Activated CD8-positive, alpha-beta T cell treated with anti-CD3 and anti-CD28 coated beads, Interleukin-2, amount 10 ng/mL, durations not matched to agents 7 days and 5 days (primary cell): ENCODE measurements at regions not wholly inside any gene's neighbourhood (a gene's known extent, or its start where the extent isn't known, plus 50 kb on each side); places are given as distances from the start of the nearest gene placed in this dataset.

Source experiments
- ATAC-seq: fragments of 150-1000 bp; cut with Tn5 transposase; one replicate; pipeline ENCODE4 v1.10.0; 2021; ENCODE audit warnings: moderate library complexity
- CTCF ChIA-PET: fragments of 350-600 bp; sonication (Branson Sonifier 250); formaldehyde crosslinking; loops from one replicate; lab custom pipeline; 2021; ENCODE audit warnings: antibody characterized with exemption; lab: Charles Lee
- POLR2A ChIA-PET: fragments of 350-600 bp; sonication (Branson Sonifier 250); formaldehyde crosslinking; loops from one replicate; lab custom pipeline; 2021; ENCODE audit warnings: antibody characterized with exemption; lab: Charles Lee
- DNase-seq: peaks from one replicate; pipeline ENCODE4 v3.0.0-alpha.2; 2020
- H3K27ac Mint-ChIP-seq: one replicate; pipeline ENCODE4 v1.8.0; 2021; ENCODE audit warnings: mild to moderate bottlenecking, mixed read lengths
- H3K27me3 Mint-ChIP-seq: one replicate; pipeline ENCODE4 v1.8.0; 2021; ENCODE audit warnings: low read depth, mixed read lengths
- H3K36me3 Mint-ChIP-seq: one replicate; pipeline ENCODE4 v1.8.0; 2021; ENCODE audit warnings: low read depth, mixed read lengths
- H3K4me1 Mint-ChIP-seq: one replicate; pipeline ENCODE4 v1.8.0; 2021; ENCODE audit warnings: low read depth, mixed read lengths
- H3K4me3 Mint-ChIP-seq: one replicate; pipeline ENCODE4 v1.8.0; 2021; ENCODE audit warnings: mild to moderate bottlenecking, mixed read lengths
- H3K9me3 Mint-ChIP-seq: one replicate; pipeline ENCODE4 v1.8.0; 2022; ENCODE audit warnings: mixed read lengths; ENCODE audit not compliant: insufficient read depth

DNA sequence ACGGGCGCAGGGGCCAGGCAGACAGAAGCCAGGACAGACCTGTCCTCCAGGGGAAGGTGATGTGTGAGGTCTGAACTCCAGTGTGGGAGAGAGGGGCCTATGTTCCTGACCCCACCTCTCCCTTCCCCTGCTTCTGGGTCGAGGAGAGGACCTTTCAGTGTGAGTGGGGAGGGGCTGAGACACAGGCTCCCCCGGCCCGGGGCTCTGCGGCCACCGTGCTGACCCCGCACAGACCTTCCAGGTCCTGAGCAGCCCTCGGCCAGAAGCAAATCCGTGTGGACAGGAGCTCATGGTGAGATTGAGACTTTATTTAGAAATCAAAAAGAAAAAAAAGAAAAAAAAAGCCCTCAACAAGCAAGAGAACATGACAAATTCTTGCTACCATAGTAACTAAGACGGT lies 680.5 kb downstream of the BRD1 start:
- Mint-ChIP-seq H3K4me3 (no peak overlapping the region), H3K27me3 (no peaks in the 10 kb centered on the region), H3K9me3 (no peaks in the 10 kb centered on the region), H3K4me1 (no peaks in the 10 kb centered on the region), H3K36me3 (no peaks in the 10 kb centered on the region), H3K27ac (no peak overlapping the region)
- POLR2A ChIA-PET = interaction anchor here (0.6 kb wide), 1 partner anchor 270 kb away, joined by 3 read pairs; no protein-coding TSS in a partner anchor
- DNase-seq (no peak), ATAC-seq (no peak)
- CTCF ChIA-PET = no interaction called here

DNA sequence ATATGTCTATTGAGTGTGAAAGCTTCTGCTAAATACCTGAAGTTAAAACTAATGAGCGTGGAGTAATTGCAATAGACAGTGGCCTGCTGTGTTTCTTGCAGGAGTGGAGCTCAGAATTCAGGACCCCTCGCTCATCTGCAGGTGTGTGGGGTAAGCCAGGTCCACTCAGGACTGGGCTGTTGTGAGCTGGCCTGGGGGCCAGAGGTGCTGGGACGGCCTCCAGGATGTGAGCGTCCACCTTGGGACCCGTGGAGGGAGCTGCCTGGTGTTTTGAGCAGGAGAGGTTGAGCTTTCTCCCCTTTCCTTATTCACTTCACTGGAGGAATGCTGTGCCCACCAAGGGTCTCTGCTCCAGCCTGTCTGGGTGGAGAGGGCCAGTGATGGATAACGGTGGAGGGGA lies 681.2 kb downstream of the BRD1 start:
- H3K4me3 Mint-ChIP-seq = no peak overlapping the region
- H3K9me3 Mint-ChIP-seq = no peaks in the 10 kb centered on the region
- no peaks in the 10 kb centered on the region for H3K4me1 Mint-ChIP-seq
- CTCF ChIA-PET = no interaction called here
- POLR2A ChIA-PET = no interaction called here
- no peak for ATAC-seq
- no peak for DNase-seq
- no peak overlapping the region for H3K27ac Mint-ChIP-seq
- no peaks in the 10 kb centered on the region for H3K36me3 Mint-ChIP-seq
- no peaks in the 10 kb centered on the region for H3K27me3 Mint-ChIP-seq

DNA sequence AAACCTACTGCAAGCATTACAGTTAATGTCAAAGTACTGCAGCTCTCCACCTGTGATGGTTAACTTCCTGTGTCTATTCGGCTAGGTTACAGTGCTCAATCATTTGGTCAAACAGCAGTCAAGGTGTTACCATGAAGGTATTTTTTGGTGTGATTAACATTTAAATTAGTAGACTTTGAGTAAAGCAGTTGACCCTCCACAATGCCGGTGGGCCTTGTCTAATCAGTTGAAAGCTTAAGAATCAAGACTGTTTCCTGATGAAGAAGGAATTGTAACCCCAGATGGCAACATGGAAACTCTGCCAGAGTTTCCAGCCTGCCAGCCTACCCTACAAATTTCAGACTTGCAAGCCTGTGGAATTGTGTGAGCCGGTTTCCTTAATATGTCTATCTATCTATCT lies 683.9 kb downstream of the BRD1 start:
- ChIA-PET POLR2A (no interaction called here), CTCF (no interaction called here)
- DNase-seq (no peak), ATAC-seq (no peak)
- no peaks in the 10 kb centered on the region for H3K4me1 Mint-ChIP-seq
- H3K36me3 Mint-ChIP-seq = no peaks in the 10 kb centered on the region
- H3K27ac Mint-ChIP-seq = no peak overlapping the region
- H3K4me3 Mint-ChIP-seq = no peak overlapping the region
- H3K27me3 Mint-ChIP-seq = no peaks in the 10 kb centered on the region
- no peaks in the 10 kb centered on the region for H3K9me3 Mint-ChIP-seq

DNA sequence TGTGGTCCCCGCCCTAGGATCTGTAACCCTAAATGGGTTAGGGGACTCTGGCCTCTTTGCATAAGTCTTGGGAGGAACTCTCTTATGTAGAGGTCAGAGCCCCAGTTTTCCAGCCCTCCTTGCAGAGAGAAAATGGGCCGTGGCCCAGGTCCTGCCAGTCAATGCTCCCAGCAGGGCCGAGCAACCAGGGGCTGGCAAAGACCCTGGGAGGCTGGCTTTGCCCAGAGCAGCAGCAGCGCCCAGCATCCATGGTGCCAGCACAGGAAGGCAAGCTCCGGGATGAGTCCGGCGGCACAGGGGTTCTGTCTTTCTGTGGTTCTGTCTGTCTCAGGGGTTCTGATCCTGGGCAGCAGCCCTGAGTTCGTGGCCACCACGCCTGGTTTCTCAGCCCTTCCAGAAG lies 684.8 kb downstream of the BRD1 start:
- no peak for ATAC-seq
- no peak for DNase-seq
- Mint-ChIP-seq H3K9me3 (no peaks in the 10 kb centered on the region), H3K4me1 (no peaks in the 10 kb centered on the region), H3K4me3 (no peak overlapping the region), H3K36me3 (no peaks in the 10 kb centered on the region), H3K27ac (no peak overlapping the region), H3K27me3 (no peaks in the 10 kb centered on the region)
- ChIA-PET POLR2A (no interaction called here), CTCF (no interaction called here)

DNA sequence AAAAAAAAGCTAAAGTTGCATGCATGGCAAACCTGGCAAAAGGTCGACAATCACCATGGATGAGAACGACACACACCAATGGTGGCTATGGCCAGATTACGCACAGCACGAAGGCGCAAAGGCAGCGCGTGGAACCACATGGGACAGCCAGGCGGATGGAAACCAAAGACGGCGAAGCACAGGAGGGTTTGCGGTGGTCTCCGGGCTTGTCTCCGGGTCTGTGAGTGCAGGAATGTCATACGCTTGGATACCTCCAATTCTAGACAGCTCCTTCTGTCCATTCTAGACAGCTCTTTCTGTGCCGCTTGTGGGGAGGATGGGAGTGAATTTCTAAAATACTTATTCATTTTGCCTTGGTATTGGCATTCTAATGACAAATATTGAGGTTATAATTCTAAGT lies 685.4 kb downstream of the BRD1 start:
- no peaks in the 10 kb centered on the region for H3K36me3 Mint-ChIP-seq
- H3K4me3 Mint-ChIP-seq = no peak overlapping the region
- ChIA-PET CTCF (no interaction called here), POLR2A (no interaction called here)
- no peaks in the 10 kb centered on the region for H3K9me3 Mint-ChIP-seq
- ATAC-seq (no peak), DNase-seq (no peak)
- H3K27ac Mint-ChIP-seq = no peak overlapping the region
- no peaks in the 10 kb centered on the region for H3K27me3 Mint-ChIP-seq
- H3K4me1 Mint-ChIP-seq = no peaks in the 10 kb centered on the region

DNA sequence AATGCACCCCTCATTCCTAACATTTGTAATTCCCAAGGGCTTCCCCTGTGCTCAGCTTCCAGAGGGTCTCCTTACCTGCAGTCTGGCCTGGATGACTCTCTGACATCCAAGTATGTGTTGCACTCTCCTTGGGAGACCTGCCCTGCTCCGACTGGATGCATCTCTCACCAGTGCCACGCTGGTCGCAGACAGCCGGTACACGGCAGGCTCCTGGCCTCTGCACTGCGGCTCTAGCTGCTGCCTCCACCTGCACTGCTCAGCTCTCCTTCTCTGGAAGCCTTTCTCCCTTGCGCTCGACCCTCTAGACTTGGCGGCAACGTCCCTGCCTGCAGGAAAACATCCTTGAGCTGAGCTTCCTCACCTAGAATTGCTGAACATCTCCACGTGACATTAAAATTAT lies 685.9 kb downstream of the BRD1 start:
- ATAC-seq = no peak
- Mint-ChIP-seq H3K4me3 (no peak overlapping the region), H3K27ac (no peak overlapping the region), H3K27me3 (no peaks in the 10 kb centered on the region), H3K9me3 (no peaks in the 10 kb centered on the region), H3K36me3 (no peaks in the 10 kb centered on the region), H3K4me1 (no peaks in the 10 kb centered on the region)
- no peak for DNase-seq
- ChIA-PET POLR2A (no interaction called here), CTCF (no interaction called here)

DNA sequence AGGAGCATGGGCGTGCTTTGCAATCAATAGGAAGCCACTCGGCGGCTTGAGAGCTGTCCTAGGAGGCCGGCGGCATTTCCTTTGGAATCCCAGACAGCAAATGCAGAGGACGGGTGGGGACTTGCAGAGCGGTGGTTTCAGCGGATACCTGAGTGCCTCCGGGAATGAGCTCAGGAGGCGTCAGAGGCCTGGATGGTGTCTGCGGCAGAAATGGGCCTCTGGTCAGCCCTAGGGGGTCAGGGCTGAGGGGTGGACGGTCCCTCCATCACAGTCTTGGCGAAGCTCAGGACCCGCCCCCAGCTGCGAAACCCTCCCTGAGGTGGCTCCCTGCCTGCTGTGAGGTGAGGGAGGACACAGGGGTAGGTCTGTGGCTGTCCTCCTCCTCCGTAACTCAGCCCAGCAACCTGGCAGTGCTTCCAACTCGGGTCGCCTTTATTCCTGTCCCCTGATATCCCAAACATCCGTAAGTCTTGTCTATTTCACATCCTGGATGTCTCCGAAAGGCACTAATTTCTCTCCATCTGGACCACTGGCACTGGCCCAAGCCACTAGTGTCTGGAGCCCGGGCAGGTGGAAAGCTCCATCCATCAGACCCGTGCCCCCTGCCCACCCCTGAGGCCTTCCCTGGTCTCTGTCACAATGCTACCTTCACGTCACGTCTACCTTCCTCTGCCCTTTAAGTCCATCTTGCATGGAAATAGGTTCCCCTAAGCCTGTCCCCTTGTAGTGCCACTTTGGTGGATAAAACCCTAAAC lies 686.6 kb downstream of the BRD1 start:
- Mint-ChIP-seq H3K27ac (no peak overlapping the region), H3K27me3 (no peaks in the 10 kb centered on the region), H3K4me3 (no peak overlapping the region), H3K36me3 (no peaks in the 10 kb centered on the region), H3K4me1 (no peaks in the 10 kb centered on the region), H3K9me3 (no peaks in the 10 kb centered on the region)
- ATAC-seq = no peak
- POLR2A ChIA-PET = no interaction called here
- CTCF ChIA-PET = no interaction called here
- no peak for DNase-seq

DNA sequence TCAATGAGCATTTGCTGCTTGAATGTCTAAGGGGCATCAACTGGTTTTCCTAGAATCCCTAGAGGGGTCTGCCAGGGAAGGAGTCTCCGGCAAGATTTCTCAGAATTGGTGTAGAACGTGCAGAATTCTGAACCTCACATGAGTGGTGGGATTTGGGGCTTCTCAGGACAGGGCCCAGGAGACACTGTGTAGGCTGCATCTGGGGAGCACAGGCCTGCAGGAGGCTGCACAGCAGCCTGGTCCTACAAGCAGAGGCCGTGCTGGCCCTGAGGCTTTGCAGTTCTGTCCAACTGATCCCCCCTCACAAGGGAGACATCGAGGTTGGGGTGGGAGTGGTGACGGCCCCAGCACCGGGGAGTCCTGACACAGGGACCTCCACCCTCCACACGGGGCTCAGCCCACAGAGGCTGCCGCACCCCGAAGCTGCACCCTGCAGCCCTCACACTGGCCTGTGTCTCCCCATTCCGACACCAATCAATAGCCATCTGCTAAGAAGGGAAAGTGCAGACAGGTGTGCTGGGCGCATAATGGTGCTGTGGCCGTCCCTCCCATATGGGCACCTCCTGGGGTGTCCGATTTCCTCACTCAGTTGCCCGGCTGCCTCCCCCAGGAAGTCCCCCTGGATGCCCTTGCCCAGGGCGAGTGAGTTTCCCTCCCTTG lies 688.1 kb downstream of the BRD1 start:
- DNase-seq = no peak
- ChIA-PET CTCF (no interaction called here), POLR2A (no interaction called here)
- H3K9me3 Mint-ChIP-seq = no peaks in the 10 kb centered on the region
- H3K4me1 Mint-ChIP-seq = no peaks in the 10 kb centered on the region
- no peaks in the 10 kb centered on the region for H3K27me3 Mint-ChIP-seq
- no peak overlapping the region for H3K27ac Mint-ChIP-seq
- no peak overlapping the region for H3K4me3 Mint-ChIP-seq
- no peaks in the 10 kb centered on the region for H3K36me3 Mint-ChIP-seq
- ATAC-seq = no peak

DNA sequence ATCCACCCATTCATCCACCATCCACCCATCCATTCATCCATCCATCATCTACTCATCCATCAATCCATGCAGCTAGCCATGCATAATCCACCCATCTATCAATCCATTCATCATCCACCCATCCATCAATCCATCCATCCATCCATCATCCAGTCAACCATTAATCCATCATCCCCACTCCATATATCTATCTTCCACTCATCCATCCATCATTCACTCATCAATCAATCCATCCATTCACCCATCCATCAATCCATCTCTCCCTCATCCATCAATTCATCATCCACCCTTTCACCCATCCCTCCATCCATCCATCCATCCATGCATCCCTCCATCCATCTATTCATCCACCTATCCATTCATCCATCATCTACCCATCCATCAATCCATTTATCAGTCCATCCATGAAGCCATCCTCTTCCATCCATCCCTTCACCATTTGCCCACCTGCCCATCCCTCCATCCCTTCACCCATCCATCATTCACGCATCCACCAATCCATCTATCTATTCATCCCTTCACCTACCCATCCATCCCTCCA lies 689.4 kb downstream of the BRD1 start:
- ChIA-PET CTCF (no interaction called here), POLR2A (no interaction called here)
- H3K9me3 Mint-ChIP-seq = no peaks in the 10 kb centered on the region
- no peak overlapping the region for H3K4me3 Mint-ChIP-seq
- ATAC-seq = no peak
- DNase-seq = no peak
- no peaks in the 10 kb centered on the region for H3K4me1 Mint-ChIP-seq
- no peak overlapping the region for H3K27ac Mint-ChIP-seq
- no peaks in the 10 kb centered on the region for H3K36me3 Mint-ChIP-seq
- H3K27me3 Mint-ChIP-seq = no peaks in the 10 kb centered on the region

DNA sequence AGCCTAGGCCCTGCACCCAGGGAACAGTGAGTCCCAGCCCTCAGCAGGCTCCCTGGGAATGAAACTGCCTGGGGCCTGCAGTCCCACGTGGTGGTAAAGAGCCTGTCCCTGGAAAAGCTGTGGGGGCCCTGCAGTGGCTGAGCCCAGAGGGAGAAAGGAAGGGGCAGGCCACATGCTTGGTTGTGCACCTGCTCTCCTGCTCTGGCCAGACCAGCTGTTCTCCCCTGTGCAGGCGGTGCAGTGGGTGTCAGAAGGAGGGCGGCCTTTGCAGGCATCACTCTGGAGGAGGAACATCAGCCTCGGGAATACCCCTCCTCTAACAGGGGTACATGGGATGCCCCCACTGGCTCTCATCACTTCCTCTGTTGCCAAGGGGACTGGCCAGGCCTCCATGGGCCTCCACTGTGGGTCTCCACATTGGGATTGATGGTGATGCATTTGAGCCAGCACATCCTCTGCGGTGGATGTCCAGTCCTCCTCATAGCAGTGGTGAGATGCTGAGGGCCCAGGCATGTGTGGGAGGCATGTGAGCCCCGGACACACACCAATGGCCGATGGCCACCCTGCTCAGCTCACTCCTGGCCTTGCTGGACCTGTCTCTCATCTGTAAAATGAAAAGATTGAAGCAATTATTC lies 690.4 kb downstream of the BRD1 start:
- ChIA-PET CTCF (no interaction called here), POLR2A (no interaction called here)
- Mint-ChIP-seq H3K36me3 (no peaks in the 10 kb centered on the region), H3K9me3 (no peaks in the 10 kb centered on the region), H3K27me3 (peaks cover 1% of the 10 kb centered on the region), H3K4me3 (no peak overlapping the region), H3K27ac (no peak overlapping the region), H3K4me1 (no peaks in the 10 kb centered on the region)
- DNase-seq (no peak), ATAC-seq (no peak)

DNA sequence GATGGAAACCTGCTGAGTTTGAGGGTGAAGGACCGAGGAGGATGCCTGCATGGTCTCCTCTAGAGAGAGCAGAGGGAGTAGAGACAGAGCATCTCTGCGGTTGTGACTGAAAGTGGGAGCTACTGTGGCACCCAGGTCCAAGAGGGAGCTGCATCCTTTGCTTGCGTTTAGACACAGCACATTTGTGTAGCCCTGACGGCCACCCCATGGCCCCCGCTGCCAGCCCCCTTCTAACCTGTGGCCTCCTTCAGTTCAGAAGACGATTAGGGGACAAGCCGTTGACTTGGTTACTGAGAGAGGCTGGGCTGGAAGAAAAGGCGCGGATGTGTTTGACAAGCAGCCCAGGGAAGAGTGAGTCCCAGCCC lies 690.9 kb downstream of the BRD1 start:
- no peaks in the 10 kb centered on the region for H3K36me3 Mint-ChIP-seq
- no peak overlapping the region for H3K4me3 Mint-ChIP-seq
- ChIA-PET CTCF (no interaction called here), POLR2A (no interaction called here)
- no peaks in the 10 kb centered on the region for H3K4me1 Mint-ChIP-seq
- DNase-seq = no peak
- no peak overlapping the region for H3K27ac Mint-ChIP-seq
- H3K9me3 Mint-ChIP-seq = no peaks in the 10 kb centered on the region
- peaks cover 6% of the 10 kb centered on the region for H3K27me3 Mint-ChIP-seq
- ATAC-seq = no peak

DNA sequence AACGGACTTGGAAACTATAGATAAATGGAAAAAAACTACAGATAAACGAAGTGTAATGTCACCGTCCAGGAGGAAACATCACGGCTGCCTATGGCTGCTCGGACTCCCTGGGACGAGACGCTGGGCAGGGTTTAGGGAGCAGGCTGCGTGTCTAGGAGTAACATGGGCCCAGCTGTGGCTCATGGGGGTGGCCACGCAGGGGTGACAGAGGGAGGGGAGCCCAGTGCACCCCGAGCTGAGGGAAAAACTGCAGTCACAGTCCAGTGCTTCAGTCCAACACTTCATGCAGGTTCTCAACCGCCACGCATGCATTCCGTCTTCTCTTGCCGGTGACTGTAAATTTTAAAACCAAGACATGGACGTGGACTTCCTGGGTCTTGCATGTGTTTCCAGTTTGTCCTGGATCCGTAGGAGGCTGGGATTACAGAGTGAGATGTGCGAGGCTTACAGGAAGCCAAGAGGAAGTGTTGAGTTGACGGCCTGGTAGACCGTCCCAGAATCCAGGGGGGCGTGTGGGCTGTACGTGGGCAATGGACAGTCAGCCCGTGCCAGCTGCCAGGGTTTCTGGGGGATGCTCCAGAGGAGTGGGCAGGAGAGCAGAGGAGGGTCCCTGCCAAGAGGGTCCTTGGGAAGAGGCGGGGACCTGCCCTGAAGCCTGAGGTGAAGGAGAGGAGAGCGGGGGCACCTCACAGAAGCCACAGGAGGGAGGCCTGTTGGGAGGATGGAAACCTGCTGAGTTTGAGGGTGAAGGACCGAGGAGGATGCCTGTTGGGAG lies 691.4 kb downstream of the BRD1 start:
- ChIA-PET POLR2A (no interaction called here), CTCF (no interaction called here)
- Mint-ChIP-seq H3K36me3 (no peaks in the 10 kb centered on the region), H3K27ac (no peak overlapping the region), H3K4me1 (no peaks in the 10 kb centered on the region), H3K4me3 (no peak overlapping the region), H3K27me3 (peaks cover 9% of the 10 kb centered on the region), H3K9me3 (no peaks in the 10 kb centered on the region)
- ATAC-seq (no peak), DNase-seq (no peak)
